Ishikawa (cell line): ENCODE measurements at regions not wholly inside any gene's neighbourhood (a gene's known extent, or its start where the extent isn't known, plus 50 kb on each side); places are given as distances from the start of the nearest gene placed in this dataset.

Source experiments
- CREB1 ChIP-seq: IDR thresholded peaks from 2 replicates; pipeline ENCODE4 v1.6.1; 2012; ENCODE audit warnings: low read depth
- EGR1 ChIP-seq: IDR thresholded peaks from 2 replicates; pipeline ENCODE4 v1.6.1; 2012
- EP300 ChIP-seq: IDR thresholded peaks from 2 replicates; pipeline ENCODE4 v1.6.1; 2012; ENCODE audit warnings: borderline replicate concordance
- FOXM1 ChIP-seq: IDR thresholded peaks from 2 replicates; pipeline ENCODE4 v1.6.1; 2012; ENCODE audit warnings: low read depth, borderline replicate concordance
- MAX ChIP-seq: IDR thresholded peaks from 2 replicates; pipeline ENCODE4 v1.6.1; 2012
- NFIC ChIP-seq: IDR thresholded peaks from 2 replicates; pipeline ENCODE4 v1.6.1; 2012
- RAD21 ChIP-seq: IDR thresholded peaks from 2 replicates; pipeline ENCODE4 v1.6.1; 2012; ENCODE audit warnings: low read depth
- REST ChIP-seq: IDR thresholded peaks from 2 replicates; pipeline ENCODE4 v1.6.1; 2012; ENCODE audit warnings: low read depth, mild to moderate bottlenecking
- TAF1 ChIP-seq: IDR thresholded peaks from 2 replicates; pipeline ENCODE4 v1.6.1; 2012; ENCODE audit warnings: low read depth, mild to moderate bottlenecking
- TCF12 ChIP-seq: IDR thresholded peaks from 2 replicates; pipeline ENCODE4 v1.6.1; 2012; ENCODE audit warnings: low read depth
- TEAD4 ChIP-seq: IDR thresholded peaks from 2 replicates; pipeline ENCODE4 v1.6.1; 2012
- USF1 ChIP-seq: IDR thresholded peaks from 2 replicates; pipeline ENCODE4 v1.6.1; 2012
- YY1 ChIP-seq: IDR thresholded peaks from 2 replicates; pipeline ENCODE4 v1.6.1; 2012; ENCODE audit warnings: low read depth
- ZBTB7A ChIP-seq: IDR thresholded peaks from 2 replicates; pipeline ENCODE4 v1.6.1; 2012; ENCODE audit warnings: low read depth

GRCh38 chr13:61358599-61358998 is 57.0 kb downstream of the PCDH20 start:
- no peak for TF ChIP-seq USF1
- no peak for TF ChIP-seq EGR1
- TF ChIP-seq EP300 = no peak
- TF ChIP-seq RAD21 = no peak
- TF ChIP-seq TEAD4 = no peak

- TF ChIP-seq TAF1 (no peak), EGR1 (no peak), TCF12 (no peak), USF1 (no peak), CREB1 (no peak), EP300 (no peak), RAD21 (no peak), YY1 (no peak), FOXM1 (no peak), MAX (no peak), REST (no peak), ZBTB7A (no peak)
Measured at GRCh38 chr13:61350341-61350740, 65.3 kb downstream of the PCDH20 start.

GRCh38 chr13:61339054-61339621 is 76.5 kb downstream of the PCDH20 start:
- TF ChIP-seq MAX (no peak), RAD21 (no peak), TAF1 (no peak), EGR1 (no peak), NFIC (no peak), YY1 (no peak), REST (no peak), CREB1 (no peak), USF1 (no peak), ZBTB7A (no peak), FOXM1 (no peak), TEAD4 (no peak), EP300 (no peak), TCF12 (no peak)

GRCh38 chr13:61316647-61317046 is 99.0 kb downstream of the PCDH20 start:
- TF ChIP-seq EP300 (no peak), ZBTB7A (no peak), TAF1 (no peak), USF1 (no peak)

GRCh38 chr13:61294467-61295191 is 121.0 kb downstream of the PCDH20 start:
- no peak for TF ChIP-seq TEAD4
- TF ChIP-seq MAX = no peak
- no peak for TF ChIP-seq NFIC
- TF ChIP-seq EGR1 = no peak
- no peak for TF ChIP-seq FOXM1
- TF ChIP-seq CREB1 = no peak
- TF ChIP-seq TCF12 = no peak
- TF ChIP-seq TAF1 = no peak
- no peak for TF ChIP-seq USF1
- no peak for TF ChIP-seq REST
- no peak for TF ChIP-seq ZBTB7A
